IMR-90 (cell line): ENCODE measurements at regions not wholly inside any gene's neighbourhood (a gene's known extent, or its start where the extent isn't known, plus 50 kb on each side); places are given as distances from the start of the nearest gene placed in this dataset.

Source experiments
- ATAC-seq: fragments of 200-7000 bp; cut with Tn5 transposase; 2 replicates; pipeline ENCODE4 v1.9.1; 2020; ENCODE audit warnings: low read depth, mild to moderate bottlenecking, moderate library complexity
- BruUV-seq: library from RNA; stranded (reverse); fragments of 400-500 nt; replicated peaks from 2 replicates; lab custom pipeline; 2021; lab: Mats Ljungman, UMichigan
- CTCF ChIA-PET: fragments of 300-600 bp; formaldehyde crosslinking; extraction: SDS; loops from one replicate; lab custom pipeline; 2021; ENCODE audit warnings: antibody characterized with exemption; lab: Yijun Ruan, JAX
- POLR2A ChIA-PET: fragments of 300-600 bp; sonication (Branson Sonifier 250); formaldehyde crosslinking; loops from one replicate; lab custom pipeline; 2022; ENCODE audit warnings: antibody characterized with exemption; ENCODE audit not compliant: unreplicated experiment; lab: Charles Lee
- DNase-seq: peaks from one replicate; pipeline ENCODE4 v3.0.0; 2013
- H2AFZ ChIP-seq: replicated peaks from 2 replicates; pipeline ENCODE3; 2013; ENCODE audit warnings: low read length, mild to moderate bottlenecking; ENCODE audit not compliant: poor library complexity
- H2AK5ac ChIP-seq: 2 replicates; pipeline ENCODE4 v1.6.1; 2013; ENCODE audit warnings: low read depth, low read length, inconsistent platforms
- H2AK9ac ChIP-seq: replicated peaks from 2 replicates; pipeline ENCODE3; 2013; ENCODE audit warnings: mild to moderate bottlenecking, low read depth, low read length, moderate library complexity; ENCODE audit not compliant: poor library complexity
- H2BK120ac ChIP-seq: 2 replicates; pipeline ENCODE4 v1.6.1; 2013; ENCODE audit warnings: low read depth, low read length, inconsistent platforms
- H2BK15ac ChIP-seq: 3 replicates; pipeline ENCODE4 v1.6.1; 2013; ENCODE audit warnings: low read depth, low read length, inconsistent platforms
- H2BK20ac ChIP-seq: 2 replicates; pipeline ENCODE4 v1.6.1; 2013; ENCODE audit warnings: low read depth, mild to moderate bottlenecking, inconsistent platforms, low read length, moderate library complexity
- H2BK5ac ChIP-seq: 2 replicates; pipeline ENCODE4 v1.6.1; 2013; ENCODE audit warnings: mild to moderate bottlenecking, low read depth, low read length, inconsistent platforms; ENCODE audit not compliant: poor library complexity, severe bottlenecking
- H3K14ac ChIP-seq: replicated peaks from 2 replicates; pipeline ENCODE4 v1.6.1; 2013; ENCODE audit warnings: low read depth, low read length, inconsistent platforms
- H3K18ac ChIP-seq: 2 replicates; pipeline ENCODE4 v1.6.1; 2013; ENCODE audit warnings: low read depth, low read length, control low read depth
- H3K23ac ChIP-seq: 2 replicates; pipeline ENCODE4 v1.6.1; 2013; ENCODE audit warnings: low read depth, low read length, inconsistent platforms
- H3K27ac ChIP-seq: 2 replicates; pipeline ENCODE4 v1.5.1; 2013; ENCODE audit warnings: mild to moderate bottlenecking, control low read depth, low read length; ENCODE audit not compliant: insufficient read depth
- H3K27me3 ChIP-seq: 2 replicates; pipeline ENCODE4 v1.6.1; 2013; ENCODE audit warnings: low read length; ENCODE audit not compliant: control insufficient read depth, insufficient read depth
- H3K36me3 ChIP-seq: 2 replicates; pipeline ENCODE4 v1.6.1; 2013; ENCODE audit warnings: low read length, mixed read lengths; ENCODE audit not compliant: control insufficient read depth, insufficient read depth
- H3K4ac ChIP-seq: 2 replicates; pipeline ENCODE4 v1.6.1; 2013; ENCODE audit warnings: low read depth, low read length, inconsistent platforms
- H3K4me1 ChIP-seq: 2 replicates; pipeline ENCODE4 v1.6.1; 2013; ENCODE audit warnings: low read length, mixed read lengths; ENCODE audit not compliant: control insufficient read depth, insufficient read depth
- H3K4me2 ChIP-seq: 2 replicates; pipeline ENCODE4 v1.6.1; 2013; ENCODE audit warnings: low read depth, mild to moderate bottlenecking, control low read depth, low read length, moderate library complexity
- H3K4me3 ChIP-seq: 2 replicates; pipeline ENCODE4 v1.5.1; 2013; ENCODE audit warnings: low read depth, mild to moderate bottlenecking, control low read depth, low read length, moderate library complexity; ENCODE audit not compliant: insufficient read depth
- H3K56ac ChIP-seq: 2 replicates; pipeline ENCODE4 v1.6.1; 2013; ENCODE audit warnings: low read length, inconsistent platforms; ENCODE audit not compliant: insufficient read depth; ENCODE audit errors: extremely low read depth
- H3K79me1 ChIP-seq, 2 experiments: 2 replicates each; pipeline ENCODE4 v1.6.1; 2013; ENCODE audit warnings: low read length in 2 of 2, inconsistent platforms in 1 of 2, low read depth in 1 of 2
- H3K9ac ChIP-seq: 2 replicates; pipeline ENCODE4 v1.6.1; 2013; ENCODE audit warnings: low read depth, low read length, control low read depth
- H3K9me1 ChIP-seq: 2 replicates; pipeline ENCODE4 v1.6.1; 2013; ENCODE audit warnings: low read length, inconsistent platforms; ENCODE audit not compliant: insufficient read depth
- H3K9me3 ChIP-seq: 2 replicates; pipeline ENCODE4 v1.6.1; 2013; ENCODE audit warnings: low read length; ENCODE audit not compliant: control insufficient read depth, insufficient read depth
- H4K20me1 ChIP-seq: 2 replicates; pipeline ENCODE4 v1.6.1; 2013; ENCODE audit warnings: low read length, inconsistent platforms; ENCODE audit not compliant: insufficient read depth
- H4K5ac ChIP-seq: 2 replicates; pipeline ENCODE4 v1.6.1; 2013; ENCODE audit warnings: mild to moderate bottlenecking, low read depth, low read length, control low read depth
- H4K8ac ChIP-seq, 2 experiments: 2 replicates each; pipeline ENCODE4 v1.6.1; 2013; ENCODE audit warnings: low read depth in 2 of 2, low read length in 2 of 2, control low read depth in 1 of 2, inconsistent platforms in 1 of 2
- H4K91ac ChIP-seq: 2 replicates; pipeline ENCODE4 v1.6.1; 2013; ENCODE audit warnings: low read depth, low read length, inconsistent platforms; ENCODE audit not compliant: insufficient read depth
- BHLHE40 ChIP-seq: fragments of 150-350 bp; IDR thresholded peaks from 2 replicates; pipeline ENCODE4 v1.6.1; 2016; ENCODE audit warnings: mild to moderate bottlenecking, low read depth, low read length
- CEBPB ChIP-seq: IDR thresholded peaks from 2 replicates; pipeline ENCODE4 v1.6.1; 2012; ENCODE audit warnings: low read depth, low read length, improper control_type of control experiment
- CHD1 ChIP-seq: IDR thresholded peaks from 2 replicates; pipeline ENCODE4 v1.6.1; 2012; ENCODE audit warnings: low read depth, low read length, improper control_type of control experiment
- FOS ChIP-seq: fragments of 150-350 bp; IDR thresholded peaks from 2 replicates; pipeline ENCODE4 v1.6.1; 2016; ENCODE audit warnings: low read depth, low read length
- MAFK ChIP-seq: IDR thresholded peaks from 2 replicates; pipeline ENCODE4 v1.6.1; 2012; ENCODE audit warnings: low read depth, low read length, improper control_type of control experiment
- MAZ ChIP-seq: IDR thresholded peaks from 2 replicates; pipeline ENCODE4 v1.6.1; 2012; ENCODE audit warnings: low read depth, mild to moderate bottlenecking, low read length, improper control_type of control experiment, moderate library complexity, borderline replicate concordance
- MXI1 ChIP-seq: IDR thresholded peaks from 2 replicates; pipeline ENCODE4 v1.6.1; 2012; ENCODE audit warnings: low read depth, mild to moderate bottlenecking, low read length, moderate library complexity, borderline replicate concordance
- NFE2L2 ChIP-seq: fragments of 150-350 bp; IDR thresholded peaks from 2 replicates; pipeline ENCODE4 v1.6.1; 2016; ENCODE audit warnings: low read depth, mild to moderate bottlenecking, low read length
- POLR2A ChIP-seq: IDR thresholded peaks from 2 replicates; pipeline ENCODE4 v1.6.1; 2012; ENCODE audit warnings: mild to moderate bottlenecking, low read depth, low read length
- RAD21 ChIP-seq: IDR thresholded peaks from 2 replicates; pipeline ENCODE4 v1.6.1; 2012; ENCODE audit warnings: low read length, improper control_type of control experiment
- RCOR1 ChIP-seq: IDR thresholded peaks from 2 replicates; pipeline ENCODE4 v1.6.1; 2012; ENCODE audit warnings: mild to moderate bottlenecking, low read length, improper control_type of control experiment; ENCODE audit not compliant: insufficient replicate concordance
- RFX5 ChIP-seq: IDR thresholded peaks from 2 replicates; pipeline ENCODE4 v1.8.0; 2012; ENCODE audit warnings: low read depth, mild to moderate bottlenecking, low read length, moderate library complexity
- SMC3 ChIP-seq: fragments of 150-350 bp; IDR thresholded peaks from 2 replicates; pipeline ENCODE4 v1.6.1; 2016; ENCODE audit warnings: low read depth, mild to moderate bottlenecking, antibody characterized with exemption, low read length, moderate library complexity
- dilution Hi-C: fragments of 300-500 bp; cut with HindIII; formaldehyde crosslinking; loops from one replicate; pipeline ENCODE4 v1.14.3; 2018; ENCODE audit warnings: low sequenced_read_pairs; ENCODE audit not compliant: unreplicated experiment
- in situ Hi-C: fragments of 300-500 bp; cut with MboI; formaldehyde crosslinking; loops from 3 replicates; pipeline ENCODE4 v1.14.3; 2019; ENCODE audit warnings: low sequenced_read_pairs, inconsistent platforms, mixed read lengths
- intact Hi-C: fragments of 100-400 bp; cut with micrococcal nuclease; formaldehyde crosslinking; loops from 2 replicates; pipeline ENCODE4 v1.10.0; 2022
- TF ChIP-seq, protein P1 (sequence below): fragments of 150-350 bp; IDR thresholded peaks from 2 replicates; pipeline ENCODE4 v1.6.1; 2016; ENCODE audit warnings: low read depth, mild to moderate bottlenecking, low read length, moderate library complexity, borderline replicate concordance
- TF ChIP-seq, protein P2 (sequence below): fragments of 150-350 bp; IDR thresholded peaks from 2 replicates; pipeline ENCODE4 v1.6.1; 2017; ENCODE audit warnings: mild to moderate bottlenecking, antibody characterized with exemption, low read length, low read depth
- TF ChIP-seq, protein P3 (sequence below): conservative IDR thresholded peaks from 2 replicates; pipeline ENCODE4 v1.5.1; 2012; ENCODE audit warnings: mild to moderate bottlenecking, low read depth, low read length, improper control_type of control experiment

DNA sequence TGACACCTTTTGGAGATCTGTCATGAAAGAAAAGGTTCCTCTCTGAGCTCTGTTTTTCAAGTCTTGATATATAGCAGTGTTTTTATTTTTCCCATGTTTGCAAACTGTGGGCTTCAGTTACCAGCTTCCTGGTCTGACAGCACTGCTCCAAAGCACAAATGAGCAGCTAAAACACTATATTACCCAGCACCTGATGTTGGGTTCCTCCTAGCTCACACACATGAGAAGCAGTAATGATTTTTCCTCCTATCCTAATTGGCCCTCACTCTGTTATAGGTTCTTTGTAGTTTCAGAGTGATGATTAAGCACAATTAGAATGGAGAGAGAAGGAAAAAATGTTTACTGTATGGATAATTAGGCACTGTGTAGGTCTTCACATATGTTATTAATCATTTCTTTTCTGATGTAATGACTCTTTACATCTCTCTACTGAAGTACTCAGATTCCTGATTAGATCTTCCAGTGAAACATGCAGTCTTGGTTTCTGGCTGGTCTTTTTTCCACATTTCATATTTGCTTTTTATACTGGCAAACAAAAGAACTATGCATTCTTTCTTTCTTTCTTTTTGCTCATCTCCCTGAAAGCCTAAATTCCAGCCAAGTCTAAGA is 939.7 kb downstream of the NSUN3 start:
- dilution Hi-C loops, result no loop called here
- in situ Hi-C loops, result no loop called here
- no peak overlapping the region for H3K27ac ChIP-seq

More for the DNA sequence above, 939.7 kb downstream of the NSUN3 start:
- Histone ChIP-seq H4K91ac (no peak overlapping the region), H2AFZ (no peak overlapping the region), H3K4ac (no peak overlapping the region), H2BK5ac (no peak overlapping the region), H3K4me3 (no peak overlapping the region), H3K23ac (no peak overlapping the region), H4K20me1 (no peaks in the 10 kb centered on the region), H3K4me1 (no peaks in the 10 kb centered on the region), H3K14ac (no peak overlapping the region), H3K56ac (no peak overlapping the region), H4K5ac (no peak overlapping the region), H3K36me3 (no peaks in the 10 kb centered on the region), H3K9me1 (no peaks in the 10 kb centered on the region), H3K79me1 (no peaks in the 10 kb centered on the region), H2BK15ac (no peak overlapping the region), H2BK20ac (no peak overlapping the region), H4K8ac (no peak overlapping the region), H3K27me3 (no peaks in the 10 kb centered on the region), H2BK120ac (no peak overlapping the region), H2AK9ac (no peak overlapping the region), H3K9ac (no peak overlapping the region), H3K18ac (no peak overlapping the region), H2AK5ac (no peak overlapping the region), H3K9me3 (0 out of 2 replicates have a peak, but pooled peaks cover 2% of the 10 kb centered on the region), H3K4me2 (no peak overlapping the region)
- ChIA-PET CTCF (no interaction called here), POLR2A (no interaction called here)
- DNase-seq, result no peak
- ATAC-seq, result no peak
- no peak for TF ChIP-seq NFE2L2
- TF ChIP-seq FOS, result no peak
- TF ChIP-seq MAZ, result no peak
- no peak for TF ChIP-seq CHD1
- no peak for TF ChIP-seq POLR2A
- no peak for TF ChIP-seq CEBPB
- no peak for TF ChIP-seq BHLHE40
- TF ChIP-seq, protein P1, sequence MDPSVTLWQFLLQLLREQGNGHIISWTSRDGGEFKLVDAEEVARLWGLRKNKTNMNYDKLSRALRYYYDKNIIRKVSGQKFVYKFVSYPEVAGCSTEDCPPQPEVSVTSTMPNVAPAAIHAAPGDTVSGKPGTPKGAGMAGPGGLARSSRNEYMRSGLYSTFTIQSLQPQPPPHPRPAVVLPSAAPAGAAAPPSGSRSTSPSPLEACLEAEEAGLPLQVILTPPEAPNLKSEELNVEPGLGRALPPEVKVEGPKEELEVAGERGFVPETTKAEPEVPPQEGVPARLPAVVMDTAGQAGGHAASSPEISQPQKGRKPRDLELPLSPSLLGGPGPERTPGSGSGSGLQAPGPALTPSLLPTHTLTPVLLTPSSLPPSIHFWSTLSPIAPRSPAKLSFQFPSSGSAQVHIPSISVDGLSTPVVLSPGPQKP, result no peak
- TF ChIP-seq SMC3, result no peak
- TF ChIP-seq, protein P2, sequence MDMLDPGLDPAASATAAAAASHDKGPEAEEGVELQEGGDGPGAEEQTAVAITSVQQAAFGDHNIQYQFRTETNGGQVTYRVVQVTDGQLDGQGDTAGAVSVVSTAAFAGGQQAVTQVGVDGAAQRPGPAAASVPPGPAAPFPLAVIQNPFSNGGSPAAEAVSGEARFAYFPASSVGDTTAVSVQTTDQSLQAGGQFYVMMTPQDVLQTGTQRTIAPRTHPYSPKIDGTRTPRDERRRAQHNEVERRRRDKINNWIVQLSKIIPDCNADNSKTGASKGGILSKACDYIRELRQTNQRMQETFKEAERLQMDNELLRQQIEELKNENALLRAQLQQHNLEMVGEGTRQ, result no peak
- TF ChIP-seq, protein P3, sequence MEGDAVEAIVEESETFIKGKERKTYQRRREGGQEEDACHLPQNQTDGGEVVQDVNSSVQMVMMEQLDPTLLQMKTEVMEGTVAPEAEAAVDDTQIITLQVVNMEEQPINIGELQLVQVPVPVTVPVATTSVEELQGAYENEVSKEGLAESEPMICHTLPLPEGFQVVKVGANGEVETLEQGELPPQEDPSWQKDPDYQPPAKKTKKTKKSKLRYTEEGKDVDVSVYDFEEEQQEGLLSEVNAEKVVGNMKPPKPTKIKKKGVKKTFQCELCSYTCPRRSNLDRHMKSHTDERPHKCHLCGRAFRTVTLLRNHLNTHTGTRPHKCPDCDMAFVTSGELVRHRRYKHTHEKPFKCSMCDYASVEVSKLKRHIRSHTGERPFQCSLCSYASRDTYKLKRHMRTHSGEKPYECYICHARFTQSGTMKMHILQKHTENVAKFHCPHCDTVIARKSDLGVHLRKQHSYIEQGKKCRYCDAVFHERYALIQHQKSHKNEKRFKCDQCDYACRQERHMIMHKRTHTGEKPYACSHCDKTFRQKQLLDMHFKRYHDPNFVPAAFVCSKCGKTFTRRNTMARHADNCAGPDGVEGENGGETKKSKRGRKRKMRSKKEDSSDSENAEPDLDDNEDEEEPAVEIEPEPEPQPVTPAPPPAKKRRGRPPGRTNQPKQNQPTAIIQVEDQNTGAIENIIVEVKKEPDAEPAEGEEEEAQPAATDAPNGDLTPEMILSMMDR, result no peak
- no peak for TF ChIP-seq MXI1
- no peak for TF ChIP-seq RAD21
- no peak for TF ChIP-seq MAFK
- no peak for TF ChIP-seq RFX5
- TF ChIP-seq RCOR1, result no peak
- BruUV-seq, result no TSS peak
- intact Hi-C loops, result no loop called here
